Prostate gland (tissue), 2 donors: ENCODE measurements at regions not wholly inside any gene's neighbourhood (a gene's known extent, or its start where the extent isn't known, plus 50 kb on each side); places are given as distances from the start of the nearest gene placed in this dataset.

Experiments
- CTCF ChIP-seq, 4 experiments: fragments of 200-600 bp in 2 of 4; fragments of 450-650 bp in 2 of 4; sonication (generic) in 2 of 4; IDR thresholded peaks; 1 replicate in 3 of 4; 2 replicates in 1 of 4; pipeline ENCODE4 v1.5.1; 2016 to 2019; ENCODE audit warnings: antibody characterized with exemption in 4 of 4, mild to moderate bottlenecking in 2 of 4, moderate library complexity in 2 of 4
- POLR2A ChIP-seq: fragments of 450-650 bp; IDR thresholded peaks from one replicate; pipeline ENCODE4 v1.6.1; 2016; ENCODE audit warnings: antibody characterized with exemption, mild to moderate bottlenecking

GRCh38 chr11:133695387-133695786, 149.9 kb downstream of the SPATA19 start:
- no peak for TF ChIP-seq CTCF (IDR thresholded peaks at IDR 0.05)
- no peak for TF ChIP-seq POLR2A
